Neural cell (in vitro differentiated cells): ENCODE measurements at regions not wholly inside any gene's neighbourhood (a gene's known extent, or its start where the extent isn't known, plus 50 kb on each side); places are given as distances from the start of the nearest gene placed in this dataset.

ENCODE experiments used
- H2AFZ ChIP-seq: fragments of 200-600, 300-800 bp; sonication (generic), shearing (Covaris generic); 2 replicates; pipeline ENCODE4 v1.6.0; 2014; ENCODE audit warnings: low read depth, mild to moderate bottlenecking, antibody characterized with exemption, low read length, moderate library complexity
- H3F3A ChIP-seq: fragments of 200-600 bp; shearing (Covaris generic); 2 replicates; pipeline ENCODE4 v1.6.1; 2016; ENCODE audit warnings: mild to moderate bottlenecking, moderate library complexity, mixed read lengths, antibody characterized with exemption, low read length; ENCODE audit not compliant: insufficient read depth, poor library complexity, severe bottlenecking
- H3K27ac ChIP-seq: fragments of 200-600, 300-800 bp; sonication (generic), shearing (Covaris generic); 2 replicates; pipeline ENCODE4 v1.5.1; 2014; ENCODE audit warnings: mild to moderate bottlenecking, low read length, moderate library complexity
- H3K27me3 ChIP-seq: fragments of 300-800, 200-600 bp; sonication (generic), shearing (Covaris generic); 2 replicates; pipeline ENCODE4 v1.6.0; 2014; ENCODE audit warnings: mild to moderate bottlenecking, low read depth, low read length, moderate library complexity; ENCODE audit not compliant: insufficient read depth
- H3K36me3 ChIP-seq: fragments of 300-800, 200-600 bp; sonication (generic), shearing (Covaris generic); 2 replicates; pipeline ENCODE4 v1.5.1; 2014; ENCODE audit warnings: mild to moderate bottlenecking, antibody characterized with exemption, low read length, moderate library complexity; ENCODE audit not compliant: insufficient read depth
- H3K4me2 ChIP-seq: fragments of 300-800, 200-600 bp; sonication (generic), shearing (Covaris generic); 2 replicates; pipeline ENCODE4 v1.6.0; 2014; ENCODE audit warnings: mild to moderate bottlenecking, low read length
- H3K4me3 ChIP-seq: fragments of 300-800, 200-600 bp; sonication (generic), shearing (Covaris generic); 2 replicates; pipeline ENCODE4 v1.5.1; 2014; ENCODE audit warnings: mild to moderate bottlenecking, low read length, moderate library complexity
- H3K79me2 ChIP-seq: fragments of 200-600 bp; shearing (Covaris generic); replicated peaks from 2 replicates; pipeline ENCODE4 v1.6.0; 2014; ENCODE audit warnings: mild to moderate bottlenecking, low read length, moderate library complexity; ENCODE audit not compliant: insufficient read depth
- H3K9ac ChIP-seq: fragments of 300-800, 200-600 bp; sonication (generic), shearing (Covaris generic); 2 replicates; pipeline ENCODE4 v1.6.1; 2016; ENCODE audit warnings: mild to moderate bottlenecking, low read length, mixed read lengths
- H3K9me2 ChIP-seq: fragments of 200-600 bp; shearing (Covaris generic); 2 replicates; pipeline ENCODE4 v1.6.1; 2016; ENCODE audit warnings: mild to moderate bottlenecking, low read length, mixed read lengths; ENCODE audit not compliant: insufficient read depth
- H3K9me3 ChIP-seq: fragments of 200-600, 300-800 bp; sonication (generic), shearing (Covaris generic); 2 replicates; pipeline ENCODE4 v1.6.1; 2016; ENCODE audit warnings: mild to moderate bottlenecking, mixed run types, low read length, moderate library complexity, mixed read lengths
- H4K20me1 ChIP-seq: fragments of 200-600 bp; shearing (Covaris generic); 2 replicates; pipeline ENCODE4 v1.6.1; 2016; ENCODE audit warnings: mild to moderate bottlenecking, mixed run types; ENCODE audit not compliant: insufficient read depth
- CTCF ChIP-seq: fragments of 450-650 bp; IDR thresholded peaks from 2 replicates; pipeline ENCODE4 v1.5.1; 2014; ENCODE audit warnings: antibody characterized with exemption, mild to moderate bottlenecking, moderate library complexity; ENCODE audit not compliant: poor library complexity, severe bottlenecking
- EP300 ChIP-seq: fragments of 450-650 bp; conservative IDR thresholded peaks from 2 replicates; pipeline ENCODE4 v1.6.1; 2014; ENCODE audit warnings: antibody characterized with exemption, mild to moderate bottlenecking, moderate library complexity; ENCODE audit not compliant: poor library complexity, severe bottlenecking
- EZH2 ChIP-seq: fragments of 200-600, 300-800 bp; shearing (Covaris generic), sonication (generic); IDR thresholded peaks from 2 replicates; pipeline ENCODE4 v1.6.1; 2014; ENCODE audit warnings: antibody characterized with exemption, low read length, borderline replicate concordance, mild to moderate bottlenecking; ENCODE audit not compliant: insufficient read depth, poor library complexity, severe bottlenecking
- MXI1 ChIP-seq: fragments of 450-650 bp; conservative IDR thresholded peaks from 2 replicates; pipeline ENCODE4 v1.6.1; 2014; ENCODE audit warnings: antibody characterized with exemption, mild to moderate bottlenecking; ENCODE audit not compliant: poor library complexity, severe bottlenecking
- POLR2AphosphoS5 ChIP-seq: IDR thresholded peaks from 2 replicates; pipeline ENCODE4 v1.6.1; 2012
- RAD21 ChIP-seq: fragments of 450-650 bp; conservative IDR thresholded peaks from 2 replicates; pipeline ENCODE4 v1.6.1; 2014; ENCODE audit warnings: antibody characterized with exemption, mild to moderate bottlenecking, moderate library complexity
- REST ChIP-seq: IDR thresholded peaks from 2 replicates; pipeline ENCODE4 v1.6.1; 2012; ENCODE audit warnings: borderline replicate concordance
- SMC3 ChIP-seq: fragments of 450-650 bp; conservative IDR thresholded peaks from 2 replicates; pipeline ENCODE4 v1.6.1; 2014; ENCODE audit warnings: antibody characterized with exemption, mild to moderate bottlenecking, moderate library complexity; ENCODE audit not compliant: poor library complexity
- TAF1 ChIP-seq: IDR thresholded peaks from 2 replicates; pipeline ENCODE4 v1.6.1; 2012; ENCODE audit warnings: low read depth

- H3K9me2 ChIP-seq = no peaks in the 10 kb centered on the region
- no peak overlapping the region for H3K27ac ChIP-seq
- H3K36me3 ChIP-seq = no peaks in the 10 kb centered on the region
- H3K79me2 ChIP-seq = no peaks in the 10 kb centered on the region
- H2AFZ ChIP-seq = no peak overlapping the region
- no peaks in the 10 kb centered on the region for H3K27me3 ChIP-seq
- no peak overlapping the region for H3K4me3 ChIP-seq
- no peaks in the 10 kb centered on the region for H3F3A ChIP-seq
- H4K20me1 ChIP-seq = no peaks in the 10 kb centered on the region
- H3K4me2 ChIP-seq = no peak overlapping the region
- no peak overlapping the region for H3K9ac ChIP-seq
- no peaks in the 10 kb centered on the region for H3K9me3 ChIP-seq
- TF ChIP-seq REST = no peak
- TF ChIP-seq CTCF = no peak
- TF ChIP-seq SMC3 = no peak
Measured at GRCh38 chr4:178671766-178672165, 1229.5 kb upstream of the AGA start.

- TF ChIP-seq SMC3 (no peak), POLR2AphosphoS5 (no peak), CTCF (no peak), TAF1 (no peak), EP300 (no peak), MXI1 (no peak), EZH2 (no peak), REST (no peak), RAD21 (no peak)
- no peak overlapping the region for H3K9ac ChIP-seq
- no peaks in the 10 kb centered on the region for H3K36me3 ChIP-seq
Measured at GRCh38 chr4:178672512-178672911, 1230.3 kb upstream of the AGA start.

More at GRCh38 chr4:178672512-178672911, 1230.3 kb upstream of the AGA start:
- no peaks in the 10 kb centered on the region for H3K79me2 ChIP-seq
- H3K9me2 ChIP-seq = no peaks in the 10 kb centered on the region
- no peak overlapping the region for H3K27ac ChIP-seq
- H2AFZ ChIP-seq = no peak overlapping the region
- no peaks in the 10 kb centered on the region for H3F3A ChIP-seq
- H3K27me3 ChIP-seq = no peaks in the 10 kb centered on the region
- H4K20me1 ChIP-seq = no peaks in the 10 kb centered on the region
- H3K4me3 ChIP-seq = no peak overlapping the region
- no peak overlapping the region for H3K4me2 ChIP-seq
- H3K9me3 ChIP-seq = no peaks in the 10 kb centered on the region
